GM23338 (cell line): ENCODE measurements at regions not wholly inside any gene's neighbourhood (a gene's known extent, or its start where the extent isn't known, plus 50 kb on each side); places are given as distances from the start of the nearest gene placed in this dataset.

Source experiments
- ATAC-seq: fragments of 200-7000 bp; cut with Tn5 transposase; 3 replicates; pipeline ENCODE4 v1.9.1; 2020
- DNase-seq: peaks from one replicate; pipeline ENCODE4 v3.0.0-alpha.2; 2015; ENCODE audit warnings: low spot score
- H2AFZ ChIP-seq: fragments of 200-600 bp; sonication (generic); 2 replicates; pipeline ENCODE4 v1.8.0; 2016; ENCODE audit warnings: antibody characterized with exemption, mild to moderate bottlenecking, moderate library complexity
- H3F3A ChIP-seq: fragments of 200-600 bp; sonication (generic); replicated peaks from 2 replicates; pipeline ENCODE4 v1.8.0; 2017; ENCODE audit warnings: antibody characterized with exemption, mixed run types, low read depth
- H3K27ac ChIP-seq: fragments of 200-600 bp; sonication (generic); 2 replicates; pipeline ENCODE4 v1.6.1; 2016; ENCODE audit warnings: low read depth
- H3K27me3 ChIP-seq: fragments of 200-600 bp; sonication (generic); 2 replicates; pipeline ENCODE4 v1.8.0; 2016; ENCODE audit warnings: mild to moderate bottlenecking, mixed run types, moderate library complexity; ENCODE audit not compliant: insufficient read depth
- H3K36me3 ChIP-seq: fragments of 200-600 bp; sonication (generic); 2 replicates; pipeline ENCODE4 v1.8.0; 2016; ENCODE audit warnings: mild to moderate bottlenecking; ENCODE audit not compliant: insufficient read depth
- H3K4me1 ChIP-seq: fragments of 200-600 bp; sonication (generic); 2 replicates; pipeline ENCODE4 v1.8.0; 2016; ENCODE audit warnings: mild to moderate bottlenecking, moderate library complexity; ENCODE audit not compliant: insufficient read depth
- H3K4me2 ChIP-seq: fragments of 200-600 bp; sonication (generic); 2 replicates; pipeline ENCODE4 v1.7.1; 2017; ENCODE audit warnings: mixed run types
- H3K4me3 ChIP-seq: fragments of 200-600 bp; sonication (generic); 2 replicates; pipeline ENCODE4 v1.6.1; 2016; ENCODE audit warnings: mixed run types
- H3K79me2 ChIP-seq: fragments of 200-600 bp; sonication (generic); replicated peaks from 2 replicates; pipeline ENCODE4 v1.8.0; 2017; ENCODE audit warnings: mild to moderate bottlenecking; ENCODE audit not compliant: insufficient read depth
- H3K9me2 ChIP-seq: fragments of 200-600 bp; sonication (generic); 2 replicates; pipeline ENCODE4 v1.8.0; 2017; ENCODE audit not compliant: insufficient read depth
- H4K20me1 ChIP-seq: fragments of 200-600 bp; sonication (generic); replicated peaks from 2 replicates; pipeline ENCODE4 v1.8.0; 2017; ENCODE audit warnings: mild to moderate bottlenecking; ENCODE audit not compliant: insufficient read depth
- H3K27ac Mint-ChIP-seq: 2 replicates; pipeline ENCODE4 v1.8.0; 2020; ENCODE audit warnings: inconsistent platforms, mild to moderate bottlenecking, moderate library complexity, mixed read lengths
- H3K27me3 Mint-ChIP-seq: 3 replicates; pipeline ENCODE4 v1.8.0; 2022; ENCODE audit warnings: low read depth, mild to moderate bottlenecking, moderate library complexity, mixed read lengths, inconsistent platforms; ENCODE audit not compliant: insufficient read depth, poor library complexity
- H3K36me3 Mint-ChIP-seq: 3 replicates; pipeline ENCODE4 v1.8.0; 2021; ENCODE audit warnings: low read depth, mild to moderate bottlenecking, inconsistent platforms, moderate library complexity, mixed read lengths
- H3K4me1 Mint-ChIP-seq: 3 replicates; pipeline ENCODE4 v1.8.0; 2020; ENCODE audit warnings: mild to moderate bottlenecking, inconsistent platforms, mixed read lengths
- H3K4me3 Mint-ChIP-seq: 3 replicates; pipeline ENCODE4 v1.8.0; 2021; ENCODE audit warnings: moderate library complexity, mild to moderate bottlenecking, inconsistent platforms, mixed read lengths
- H3K9me3 Mint-ChIP-seq: 3 replicates; pipeline ENCODE4 v1.8.0; 2020; ENCODE audit warnings: moderate library complexity, mild to moderate bottlenecking, inconsistent platforms, mixed read lengths
- CREB1 ChIP-seq: fragments of 250-450 bp; sonication (Bioruptor Pico); IDR thresholded peaks from 2 replicates; pipeline ENCODE4 v1.5.0; 2020; ENCODE audit warnings: low read depth, mild to moderate bottlenecking, moderate library complexity
- ETS1 ChIP-seq: IDR thresholded peaks from 2 replicates; pipeline ENCODE4 v1.6.1; 2016; ENCODE audit warnings: antibody characterized with exemption
- EZH2phosphoT487 ChIP-seq: fragments of 200-600 bp; sonication (generic); IDR thresholded peaks from one replicate; pipeline ENCODE4 v1.8.1; 2018; ENCODE audit warnings: antibody characterized with exemption; ENCODE audit not compliant: unreplicated experiment
- JUNB ChIP-seq: IDR thresholded peaks from one replicate; pipeline ENCODE4 v1.6.1; 2016; ENCODE audit warnings: antibody characterized with exemption; ENCODE audit not compliant: unreplicated experiment
- POLR2AphosphoS5 ChIP-seq: IDR thresholded peaks from 2 replicates; pipeline ENCODE4 v1.6.1; 2016; ENCODE audit warnings: antibody characterized with exemption, low read depth
- ZNF114 ChIP-seq: fragments of 250-450 bp; sonication (Bioruptor Pico); IDR thresholded peaks from 2 replicates; pipeline ENCODE4 v1.5.0; 2020; ENCODE audit warnings: mild to moderate bottlenecking, moderate library complexity
- ZNF462 ChIP-seq: fragments of 250-450 bp; sonication (Bioruptor Pico); IDR thresholded peaks from 2 replicates; pipeline ENCODE4 v1.5.0; 2020; ENCODE audit warnings: mild to moderate bottlenecking, moderate library complexity

DNA sequence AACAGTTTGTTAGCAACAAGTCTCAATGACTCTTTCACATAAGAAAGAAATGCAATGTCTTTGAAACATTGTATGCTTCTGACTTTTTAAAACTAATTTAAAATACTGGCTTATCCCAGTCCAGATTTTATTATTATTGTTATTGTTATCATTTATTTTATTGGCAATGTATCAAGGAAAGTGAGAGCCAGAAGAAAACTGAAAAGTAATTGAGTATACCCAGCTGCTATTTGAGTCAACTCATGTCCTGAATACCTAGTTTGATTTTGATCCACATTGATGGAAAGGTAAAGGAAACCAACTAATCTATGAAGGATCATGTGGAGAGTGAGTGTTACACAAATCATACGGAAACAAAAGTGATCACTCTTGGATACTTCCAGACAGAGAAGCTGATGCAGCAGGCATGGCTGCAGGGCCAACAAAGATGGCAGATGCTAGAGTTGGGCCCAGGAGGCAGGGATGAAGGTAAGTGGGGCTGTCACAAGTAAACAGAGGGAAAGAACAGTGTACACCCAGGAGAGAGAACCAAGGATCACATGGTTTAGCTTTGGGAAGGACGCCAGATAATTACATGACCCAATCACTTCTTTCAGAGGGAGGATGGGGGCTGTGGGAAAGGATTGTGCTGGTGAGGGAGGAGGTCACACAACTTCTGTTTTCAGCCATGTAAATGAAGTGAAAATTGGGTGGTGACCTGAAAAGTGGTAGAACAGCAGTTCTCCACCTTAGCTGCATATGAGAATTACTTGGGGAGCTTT lies 179.2 kb upstream of the NAMPT start:
- peaks cover 16% of the 10 kb centered on the region for H3K9me2 ChIP-seq
- Mint-ChIP-seq H3K4me3 (no peak overlapping the region), H3K9me3 (peaks cover 6% of the 10 kb centered on the region; the same call in 2 of the 3 replicates), H3K36me3 (peaks cover 1% of the 10 kb centered on the region; the same call in 2 of the 3 replicates), H3K4me1 (peaks cover 42% of the 10 kb centered on the region), H3K27me3 (no peaks in the 10 kb centered on the region), H3K27ac (no peak overlapping the region)
- DNase-seq, result no peak
- no peak overlapping the region for H3K4me2 ChIP-seq
- no peak overlapping the region for H2AFZ ChIP-seq
- no peak overlapping the region for H3K4me3 ChIP-seq
- H3K4me1 ChIP-seq, result peaks cover 13% of the 10 kb centered on the region
- H3K79me2 ChIP-seq, result no peaks in the 10 kb centered on the region
- no peaks in the 10 kb centered on the region for H3K36me3 ChIP-seq
- ATAC-seq, result no peak
- H4K20me1 ChIP-seq, result no peaks in the 10 kb centered on the region
- no peaks in the 10 kb centered on the region for H3K27me3 ChIP-seq
- H3F3A ChIP-seq, result no peaks in the 10 kb centered on the region
- no peak overlapping the region for H3K27ac ChIP-seq
- TF ChIP-seq JUNB (no peak), ETS1 (no peak), EZH2phosphoT487 (no peak), CREB1 (no peak), ZNF462 (CRISPR knock-in tag) (no peak), ZNF114 (CRISPR knock-in tag) (no peak), POLR2AphosphoS5 (no peak)
